IPS DF 4.7 (cell line): ENCODE measurements at regions not wholly inside any gene's neighbourhood (a gene's known extent, or its start where the extent isn't known, plus 50 kb on each side); places are given as distances from the start of the nearest gene placed in this dataset.

ENCODE experiments used
- DNase-seq: peaks from one replicate; pipeline ENCODE4 v3.0.0-alpha.2; 2013; ENCODE audit warnings: low spot score; ENCODE audit errors: extremely low read depth

DNA sequence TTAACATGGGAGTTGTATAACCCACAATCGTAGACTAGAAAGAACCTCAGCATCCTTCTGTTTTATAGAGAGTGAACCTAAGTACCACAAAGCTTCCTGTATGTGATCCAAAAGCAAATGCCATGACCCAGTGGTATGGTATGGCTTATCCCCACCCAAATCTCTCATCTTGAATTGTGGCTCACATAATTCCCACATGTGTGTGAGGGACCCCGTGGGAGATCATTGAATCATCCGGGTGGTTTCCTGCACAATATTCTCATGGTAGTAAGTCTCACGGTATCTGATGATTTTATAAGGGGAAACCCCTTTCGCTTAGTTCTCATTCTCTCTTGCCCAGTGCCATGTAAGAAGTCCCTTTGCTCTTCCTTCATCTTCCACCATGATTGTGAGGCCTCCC lies 587.9 kb downstream of the LMO7 start:
- no peak for DNase-seq

GRCh38 chr13:76223565-76223964 lies 587.4 kb downstream of the LMO7 start:
- no peak for DNase-seq

DNA sequence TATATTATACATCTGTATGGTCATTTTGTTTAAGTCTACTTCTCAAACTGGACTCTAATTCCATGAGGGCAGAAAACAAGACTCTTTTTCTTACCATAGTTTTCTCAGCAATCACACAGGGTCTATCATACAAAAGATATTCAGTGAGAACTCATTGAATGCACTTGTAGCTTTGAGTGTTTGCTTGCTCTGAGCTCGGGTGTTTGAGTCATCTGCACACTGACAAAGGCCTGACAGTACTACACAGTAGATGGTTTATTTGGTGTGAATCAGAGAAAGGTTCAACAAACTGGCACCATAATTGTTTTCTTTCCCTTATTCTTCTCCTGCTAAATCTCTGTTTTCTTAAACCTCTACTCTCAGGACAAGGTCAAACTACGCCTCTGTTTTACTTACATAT lies 586.4 kb downstream of the LMO7 start:
- no peak for DNase-seq

- no peak for DNase-seq
Observed at GRCh38 chr13:76216729-76217128, 580.6 kb downstream of the LMO7 start.

GRCh38 chr13:76214001-76214400 lies 577.9 kb downstream of the LMO7 start:
- no peak for DNase-seq

GRCh38 chr13:76213423-76213904 lies 577.3 kb downstream of the LMO7 start:
- DNase-seq, result no peak

- DNase-seq, result no peak
Observed at GRCh38 chr13:76210262-76210661, 574.1 kb downstream of the LMO7 start.

DNA sequence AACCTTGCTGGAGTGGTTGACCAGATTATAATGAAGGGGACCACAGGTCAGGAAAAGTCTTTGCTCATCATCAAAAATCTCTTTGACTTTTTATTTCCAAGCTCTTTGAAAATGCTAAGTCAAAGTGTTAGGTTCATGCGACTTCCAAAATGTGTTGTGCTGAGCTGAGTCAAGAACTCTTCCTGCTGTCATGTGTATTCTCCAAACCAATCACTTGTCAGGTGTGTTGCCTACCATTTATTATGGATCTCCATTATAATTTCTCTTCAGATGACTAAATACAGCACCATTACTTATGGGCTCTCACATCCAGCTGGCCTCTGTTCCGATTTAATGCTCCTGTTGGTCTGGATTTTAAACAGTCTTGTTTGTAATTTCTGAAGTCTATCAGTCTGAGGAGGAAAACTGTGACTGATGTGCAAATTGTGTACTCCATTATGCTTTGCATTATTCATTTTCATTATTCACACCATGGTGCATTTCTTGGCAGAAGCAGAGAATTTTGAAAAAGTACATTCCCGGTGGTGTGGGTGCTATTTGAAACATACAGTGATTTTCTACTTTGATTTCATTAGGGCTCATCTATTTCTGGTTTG lies 562.5 kb downstream of the LMO7 start:
- DNase-seq, result no peak

DNA sequence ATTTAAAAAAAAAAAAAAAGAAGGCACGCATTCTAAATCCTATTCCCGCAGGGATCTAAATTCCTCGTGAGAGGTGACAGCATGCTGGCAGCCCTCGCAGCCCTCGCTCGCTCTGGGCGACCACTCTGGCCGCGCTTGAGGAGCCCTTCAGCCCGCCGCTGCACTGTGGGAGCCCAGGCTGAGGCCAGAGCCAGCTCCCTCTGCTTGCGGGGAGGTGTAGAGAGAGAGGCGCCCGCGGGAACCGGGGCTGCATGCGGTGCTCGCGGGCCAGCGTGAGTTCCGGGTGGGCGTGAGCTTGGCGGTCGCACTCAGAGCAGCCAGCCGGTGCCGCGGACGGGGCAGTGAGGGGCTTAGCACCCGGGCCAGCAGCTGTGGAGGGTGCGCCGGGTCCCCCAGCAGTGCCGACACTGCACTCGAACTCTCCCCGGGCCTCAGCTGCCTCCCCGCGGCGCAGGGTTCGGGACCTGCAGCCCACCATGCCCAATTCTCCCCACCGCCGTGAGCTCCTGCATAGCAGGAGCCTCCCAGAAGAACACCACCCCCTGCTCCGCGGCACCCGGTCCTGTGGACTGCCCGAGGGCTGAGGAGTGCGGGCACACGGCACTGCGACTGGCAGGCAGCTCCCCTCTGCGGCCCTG lies 553.9 kb downstream of the LMO7 start:
- no peak for DNase-seq

GRCh38 chr13:76175961-76176725 lies 540.0 kb downstream of the LMO7 start:
- DNase-seq, result no peak

DNA sequence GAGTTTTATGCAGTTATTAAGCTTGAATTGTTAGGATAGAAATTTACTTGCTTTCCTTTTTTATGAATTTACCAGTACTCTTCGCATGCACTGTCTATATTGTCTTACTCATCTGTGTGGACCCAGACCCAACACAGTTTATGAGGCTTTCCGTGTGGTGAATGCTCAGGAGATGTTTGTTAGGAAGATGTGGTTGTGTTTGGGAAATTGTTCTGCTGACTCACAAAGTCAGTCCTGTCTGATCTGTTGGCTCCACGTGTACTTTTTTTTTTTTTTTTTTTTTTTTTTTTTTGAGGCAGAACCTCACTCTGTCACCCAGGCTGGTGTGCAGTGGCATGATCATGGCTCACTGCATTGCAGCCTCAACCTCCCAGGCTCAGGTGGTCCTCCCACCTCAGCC lies 532.5 kb downstream of the LMO7 start:
- DNase-seq, result no peak

- no peak for DNase-seq
Observed at GRCh38 chr13:76164290-76164689, 528.2 kb downstream of the LMO7 start.

DNA sequence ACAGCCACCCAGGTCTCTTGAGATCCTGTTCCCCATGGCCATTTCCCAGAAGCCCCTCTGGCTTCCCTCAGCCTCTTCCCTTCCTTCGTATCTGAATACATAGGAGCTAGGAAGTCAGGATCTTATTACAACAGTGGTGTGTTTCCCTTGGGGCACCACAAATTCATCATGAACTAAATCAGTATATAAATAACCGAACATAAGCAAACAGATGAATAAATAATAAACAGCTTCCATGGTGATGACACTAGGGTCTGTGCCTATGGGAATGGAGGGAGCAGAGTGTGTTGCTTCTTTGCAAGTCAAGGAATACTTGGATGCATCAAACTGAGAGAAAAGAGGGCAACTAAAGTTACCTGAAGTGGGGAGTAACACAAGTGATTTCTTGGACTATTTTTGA lies 527.6 kb downstream of the LMO7 start:
- no peak for DNase-seq

- DNase-seq, result no peak
Observed at GRCh38 chr13:76160961-76161925, 525.1 kb downstream of the LMO7 start.

- no peak for DNase-seq
Observed at GRCh38 chr13:76160506-76160905, 524.4 kb downstream of the LMO7 start.

GRCh38 chr13:76157926-76158325 lies 521.8 kb downstream of the LMO7 start:
- no peak for DNase-seq

GRCh38 chr13:76153239-76153638 lies 517.1 kb downstream of the LMO7 start:
- DNase-seq, result no peak

GRCh38 chr13:76148926-76149325 lies 512.8 kb downstream of the LMO7 start:
- DNase-seq, result no peak

- no peak for DNase-seq
Observed at GRCh38 chr13:76148374-76148773, 512.2 kb downstream of the LMO7 start.

- no peak for DNase-seq
Observed at GRCh38 chr13:76132532-76132931, 496.4 kb downstream of the LMO7 start.

- no peak for DNase-seq
Observed at GRCh38 chr13:76131551-76131950, 495.4 kb downstream of the LMO7 start.
